ENCODE measurements at regions not wholly inside any gene's neighbourhood (a gene's known extent, or its start where the extent isn't known, plus 50 kb on each side); places are given as distances from the start of the nearest gene placed in this dataset.

DNA sequence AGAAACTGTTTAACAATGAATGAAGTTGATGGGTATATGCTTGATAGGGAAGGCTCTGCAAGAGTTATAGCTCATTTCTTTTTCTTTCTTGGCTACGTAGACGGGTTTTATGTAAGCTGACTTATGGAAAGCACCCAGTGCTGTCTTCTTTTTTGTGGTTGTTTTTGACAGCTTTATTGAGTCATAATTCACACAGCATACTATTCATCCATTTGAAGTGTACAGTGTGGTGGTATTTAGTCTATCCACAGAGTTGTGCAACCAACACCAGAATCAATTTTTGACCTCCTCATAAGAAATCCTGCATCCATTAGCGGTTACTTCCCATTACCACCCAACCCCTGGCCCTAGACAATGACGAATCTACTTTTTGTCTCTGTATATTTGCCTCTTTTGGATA, 240.6 kb upstream of the KIAA1217 start:
- TF ChIP-seq, protein P1, sequence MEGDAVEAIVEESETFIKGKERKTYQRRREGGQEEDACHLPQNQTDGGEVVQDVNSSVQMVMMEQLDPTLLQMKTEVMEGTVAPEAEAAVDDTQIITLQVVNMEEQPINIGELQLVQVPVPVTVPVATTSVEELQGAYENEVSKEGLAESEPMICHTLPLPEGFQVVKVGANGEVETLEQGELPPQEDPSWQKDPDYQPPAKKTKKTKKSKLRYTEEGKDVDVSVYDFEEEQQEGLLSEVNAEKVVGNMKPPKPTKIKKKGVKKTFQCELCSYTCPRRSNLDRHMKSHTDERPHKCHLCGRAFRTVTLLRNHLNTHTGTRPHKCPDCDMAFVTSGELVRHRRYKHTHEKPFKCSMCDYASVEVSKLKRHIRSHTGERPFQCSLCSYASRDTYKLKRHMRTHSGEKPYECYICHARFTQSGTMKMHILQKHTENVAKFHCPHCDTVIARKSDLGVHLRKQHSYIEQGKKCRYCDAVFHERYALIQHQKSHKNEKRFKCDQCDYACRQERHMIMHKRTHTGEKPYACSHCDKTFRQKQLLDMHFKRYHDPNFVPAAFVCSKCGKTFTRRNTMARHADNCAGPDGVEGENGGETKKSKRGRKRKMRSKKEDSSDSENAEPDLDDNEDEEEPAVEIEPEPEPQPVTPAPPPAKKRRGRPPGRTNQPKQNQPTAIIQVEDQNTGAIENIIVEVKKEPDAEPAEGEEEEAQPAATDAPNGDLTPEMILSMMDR (IDR thresholded peaks at IDR 0.05; ENCODE audit: extremely low read depth in 1 of 2, insufficient read depth in 1 of 2, low read depth in 1 of 2, low read length in 2 of 2): no peak
- TF ChIP-seq POLR2AphosphoS5 (IDR thresholded peaks at IDR 0.05; ENCODE audit: insufficient read depth, low read depth, low read length): no peak
- TF ChIP-seq, protein P2, sequence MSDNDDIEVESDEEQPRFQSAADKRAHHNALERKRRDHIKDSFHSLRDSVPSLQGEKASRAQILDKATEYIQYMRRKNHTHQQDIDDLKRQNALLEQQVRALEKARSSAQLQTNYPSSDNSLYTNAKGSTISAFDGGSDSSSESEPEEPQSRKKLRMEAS (IDR thresholded peaks at IDR 0.05; ENCODE audit: insufficient read depth, insufficient read length): no peak
- TF ChIP-seq EZH2 (IDR thresholded peaks at IDR 0.05; ENCODE audit: borderline replicate concordance, low read depth, low read length, severe bottlenecking): no peak
- no peak for TF ChIP-seq POLR2A (IDR thresholded peaks at IDR 0.05; ENCODE audit: low read depth, low read length)
- TF ChIP-seq FOS (IDR thresholded peaks at IDR 0.05; ENCODE audit: borderline replicate concordance, insufficient read depth, low read length): no peak
- no peak for TF ChIP-seq MYC (IDR thresholded peaks at IDR 0.05; ENCODE audit: low read depth, low read length)
- no peak for TF ChIP-seq JUN (IDR thresholded peaks at IDR 0.05; ENCODE audit: borderline replicate concordance, insufficient read depth, insufficient read length, low read depth)
